Fibroblast of gingiva (primary cell): ENCODE measurements at regions not wholly inside any gene's neighbourhood (a gene's known extent, or its start where the extent isn't known, plus 50 kb on each side); places are given as distances from the start of the nearest gene placed in this dataset.

ENCODE experiments used
- DNase-seq: peaks from one replicate; pipeline ENCODE4 v3.0.0-alpha.2; 2011; ENCODE audit warnings: low read depth

- no peak for DNase-seq
Observed at GRCh38 chr1:239795304-239795703, 296.4 kb upstream of the FMN2 start.

GRCh38 chr1:239799617-239800016 is 292.1 kb upstream of the FMN2 start:
- no peak for DNase-seq

GRCh38 chr1:239800861-239801260 is 290.8 kb upstream of the FMN2 start:
- DNase-seq = no peak

GRCh38 chr1:239802275-239802674 is 289.4 kb upstream of the FMN2 start:
- no peak for DNase-seq

DNA sequence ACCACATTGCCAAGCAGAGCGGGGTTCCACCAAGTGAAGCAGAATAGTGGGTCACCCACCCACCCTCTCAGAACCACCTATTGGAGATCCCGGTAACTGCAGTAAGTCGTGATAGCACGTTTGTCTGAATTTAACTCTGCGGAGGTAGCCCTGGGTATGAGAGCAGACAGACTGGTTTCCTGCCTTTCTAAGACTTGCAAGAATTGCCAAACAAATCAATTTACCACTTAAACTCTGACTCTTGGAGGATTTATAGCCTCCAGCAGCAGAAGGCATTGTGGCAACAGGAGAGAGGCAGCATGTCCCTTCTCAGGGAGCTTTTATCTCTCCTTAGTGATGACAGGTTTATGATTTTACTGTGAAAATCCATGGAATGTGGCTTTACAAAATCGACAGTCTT is 287.9 kb upstream of the FMN2 start:
- no peak for DNase-seq

DNA sequence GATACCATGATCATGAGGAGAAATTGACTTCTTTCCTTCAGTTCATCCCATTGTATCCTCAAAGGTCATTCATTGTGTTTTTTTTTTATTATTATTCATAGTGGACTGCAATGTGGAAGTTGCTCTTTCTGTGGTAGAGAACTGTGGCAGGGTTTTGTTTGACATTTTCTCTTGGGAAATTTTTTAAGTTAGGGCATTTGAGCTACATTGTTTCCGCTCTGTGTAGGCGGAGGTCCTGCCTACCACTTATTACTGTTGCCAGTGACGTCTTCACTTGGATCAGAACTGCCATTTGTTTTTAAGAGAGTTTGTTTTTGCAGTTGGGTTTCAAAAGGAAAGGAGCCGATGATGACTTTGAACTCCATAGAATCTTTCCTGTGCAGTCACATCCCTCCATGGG is 287.4 kb upstream of the FMN2 start:
- DNase-seq = no peak

- DNase-seq = no peak
Observed at GRCh38 chr1:239805042-239805441, 286.6 kb upstream of the FMN2 start.

GRCh38 chr1:239805851-239806772 is 285.6 kb upstream of the FMN2 start:
- DNase-seq = no peak

GRCh38 chr1:239806897-239807296 is 284.8 kb upstream of the FMN2 start:
- no peak for DNase-seq

DNA sequence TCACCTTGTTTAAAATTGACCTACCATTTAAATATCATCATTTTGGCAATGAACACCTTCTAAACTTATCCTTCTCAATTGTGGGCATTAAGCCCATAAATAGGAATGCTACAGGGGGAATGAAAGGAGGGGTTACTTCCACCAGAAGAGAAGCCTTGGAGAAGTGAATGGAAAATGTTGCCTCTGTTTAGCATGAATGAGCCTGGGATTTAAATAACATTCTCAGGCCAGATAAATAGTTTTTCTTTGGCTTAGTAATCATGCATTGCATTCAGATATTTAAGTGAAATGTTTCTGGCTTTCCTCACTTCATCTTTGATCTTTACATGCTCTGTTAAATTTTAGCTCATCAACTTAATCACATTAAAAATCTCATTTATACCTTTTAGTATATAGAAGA is 284.3 kb upstream of the FMN2 start:
- DNase-seq = no peak

- DNase-seq = peak; percentile 38
Observed at GRCh38 chr1:239810061-239810481, 281.6 kb upstream of the FMN2 start.

DNA sequence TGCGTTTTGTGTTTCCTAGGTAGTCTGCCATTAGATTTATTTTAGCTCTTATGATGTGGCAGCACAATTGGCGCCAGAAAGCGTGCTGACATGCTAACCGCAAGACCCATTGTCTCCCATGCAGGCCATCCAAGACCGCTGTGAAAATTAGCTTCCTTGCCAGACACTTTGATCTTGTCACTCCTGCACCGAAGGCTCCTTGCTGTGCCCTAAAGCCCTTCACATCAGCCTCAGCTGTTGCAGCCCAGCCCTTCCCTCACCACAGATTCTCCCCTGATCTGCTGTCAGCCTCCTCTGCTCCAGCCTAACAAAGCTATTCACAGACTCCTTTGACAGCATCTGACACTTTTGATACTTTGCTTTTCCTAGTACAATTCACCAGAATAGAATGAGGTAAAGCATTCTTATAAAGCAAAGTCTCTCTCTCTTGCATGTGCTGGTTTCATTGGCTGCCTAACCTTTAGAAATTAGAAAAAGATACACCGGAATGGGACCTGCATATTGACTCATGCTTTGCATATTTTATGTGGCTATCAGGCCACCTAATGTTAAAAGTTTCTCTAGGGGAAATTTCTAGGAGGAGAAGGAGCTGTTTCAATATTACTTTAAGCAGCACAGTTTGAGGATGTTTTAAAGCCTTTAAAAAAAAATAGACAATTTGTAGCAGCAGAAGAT is 280.3 kb upstream of the FMN2 start:
- no peak for DNase-seq

GRCh38 chr1:239812580-239812979 is 279.1 kb upstream of the FMN2 start:
- DNase-seq = no peak

- DNase-seq = peak; percentile 55
Observed at GRCh38 chr1:239814306-239814881, 277.3 kb upstream of the FMN2 start.

GRCh38 chr1:239815074-239815473 is 276.6 kb upstream of the FMN2 start:
- DNase-seq = no peak

- DNase-seq = peak; percentile 28
Observed at GRCh38 chr1:239816081-239816782, 275.5 kb upstream of the FMN2 start.

- DNase-seq = no peak
Observed at GRCh38 chr1:239817276-239817675, 274.4 kb upstream of the FMN2 start.

DNA sequence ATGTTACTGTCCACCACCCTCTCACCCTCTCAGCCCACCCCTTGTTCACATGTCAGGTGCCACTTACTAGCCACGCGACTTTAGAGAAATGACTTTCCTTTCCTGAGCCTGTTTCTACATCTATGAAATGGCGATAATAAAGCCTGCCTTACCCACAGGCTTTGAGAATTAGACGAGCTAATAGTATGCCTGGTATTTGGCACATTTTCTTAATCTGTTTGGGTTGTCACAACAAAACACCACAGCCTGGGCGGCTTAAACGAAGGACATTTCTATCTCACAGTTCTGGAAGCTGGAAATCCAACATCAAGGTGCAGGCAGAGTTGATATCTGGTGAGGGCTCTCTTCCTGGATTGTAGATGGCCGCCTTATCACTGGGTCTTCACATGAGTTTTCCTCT is 273.9 kb upstream of the FMN2 start:
- DNase-seq = no peak

- DNase-seq = no peak
Observed at GRCh38 chr1:239819096-239819495, 272.6 kb upstream of the FMN2 start.

GRCh38 chr1:239819756-239820250 is 271.9 kb upstream of the FMN2 start:
- DNase-seq = no peak

GRCh38 chr1:239823852-239824251 is 267.8 kb upstream of the FMN2 start:
- DNase-seq = no peak

DNA sequence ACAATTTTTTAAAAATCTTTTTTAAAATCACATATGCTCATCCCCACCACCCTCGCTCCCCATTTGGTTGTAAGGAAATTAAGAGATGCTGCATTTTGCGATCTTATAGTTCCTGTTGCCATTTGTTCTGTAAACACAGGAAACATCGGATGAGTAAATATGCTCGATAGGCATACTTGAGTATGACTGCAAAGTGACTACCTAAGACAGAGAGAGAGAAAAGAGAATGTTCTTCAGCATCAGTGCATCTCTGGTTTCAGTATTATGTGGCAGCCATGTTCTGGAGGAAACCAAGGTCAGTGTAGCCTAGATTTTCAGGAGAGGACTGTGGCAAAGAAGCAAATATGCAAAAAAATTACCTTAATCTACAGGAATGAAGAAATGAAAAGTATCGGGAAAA is 265.5 kb upstream of the FMN2 start:
- no peak for DNase-seq
